Astrocyte (in vitro differentiated cells and primary cell): ENCODE measurements at regions not wholly inside any gene's neighbourhood (a gene's known extent, or its start where the extent isn't known, plus 50 kb on each side); places are given as distances from the start of the nearest gene placed in this dataset.

Source experiments
- EZH2 ChIP-seq: IDR thresholded peaks from 2 replicates; pipeline ENCODE4 v1.6.1; 2012; ENCODE audit warnings: mild to moderate bottlenecking, low read length, inconsistent platforms; ENCODE audit not compliant: insufficient read depth
- TF ChIP-seq, protein P1 (sequence below): IDR thresholded peaks from 2 replicates; pipeline ENCODE4 v1.5.1; 2011; ENCODE audit warnings: low read depth, mild to moderate bottlenecking, inconsistent platforms, low read length, moderate library complexity; ENCODE audit not compliant: insufficient read depth

DNA sequence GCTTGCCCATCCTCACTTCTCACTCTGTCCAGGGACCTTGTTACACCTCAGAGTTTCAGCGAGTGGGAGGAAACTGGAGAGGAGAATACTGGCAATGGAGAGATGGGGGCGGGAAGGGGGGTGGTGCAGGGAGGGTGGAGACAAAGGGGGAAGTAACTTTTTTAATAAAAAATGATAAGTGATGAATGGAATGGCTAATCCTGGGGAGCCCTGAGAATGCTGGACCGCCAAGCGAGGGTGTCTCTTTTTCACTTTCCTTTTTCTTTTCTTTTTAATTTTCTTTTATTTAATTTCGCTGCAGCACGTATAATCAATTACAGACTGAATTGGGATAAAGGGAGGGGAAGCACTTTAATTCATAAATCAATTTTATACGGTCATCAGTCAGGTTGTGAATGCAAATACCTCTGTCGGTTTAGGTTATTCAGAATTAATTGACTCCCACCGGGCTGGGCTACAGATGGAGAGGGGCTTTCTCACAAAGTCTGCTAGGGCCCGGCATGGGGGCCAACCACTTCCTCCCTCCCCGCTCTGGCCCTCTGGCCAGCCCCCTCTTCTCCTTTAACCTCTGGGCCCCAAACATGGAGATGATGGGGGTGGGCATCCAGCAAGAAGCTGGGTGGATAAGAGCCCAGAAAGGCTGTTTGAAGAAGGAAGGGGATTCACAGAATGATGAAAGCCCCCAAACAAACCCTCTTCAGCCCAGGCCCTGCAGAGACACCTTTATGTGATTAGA, 106.8 kb upstream of the BOC start:
- TF ChIP-seq EZH2 = no peak
- TF ChIP-seq, protein P1, sequence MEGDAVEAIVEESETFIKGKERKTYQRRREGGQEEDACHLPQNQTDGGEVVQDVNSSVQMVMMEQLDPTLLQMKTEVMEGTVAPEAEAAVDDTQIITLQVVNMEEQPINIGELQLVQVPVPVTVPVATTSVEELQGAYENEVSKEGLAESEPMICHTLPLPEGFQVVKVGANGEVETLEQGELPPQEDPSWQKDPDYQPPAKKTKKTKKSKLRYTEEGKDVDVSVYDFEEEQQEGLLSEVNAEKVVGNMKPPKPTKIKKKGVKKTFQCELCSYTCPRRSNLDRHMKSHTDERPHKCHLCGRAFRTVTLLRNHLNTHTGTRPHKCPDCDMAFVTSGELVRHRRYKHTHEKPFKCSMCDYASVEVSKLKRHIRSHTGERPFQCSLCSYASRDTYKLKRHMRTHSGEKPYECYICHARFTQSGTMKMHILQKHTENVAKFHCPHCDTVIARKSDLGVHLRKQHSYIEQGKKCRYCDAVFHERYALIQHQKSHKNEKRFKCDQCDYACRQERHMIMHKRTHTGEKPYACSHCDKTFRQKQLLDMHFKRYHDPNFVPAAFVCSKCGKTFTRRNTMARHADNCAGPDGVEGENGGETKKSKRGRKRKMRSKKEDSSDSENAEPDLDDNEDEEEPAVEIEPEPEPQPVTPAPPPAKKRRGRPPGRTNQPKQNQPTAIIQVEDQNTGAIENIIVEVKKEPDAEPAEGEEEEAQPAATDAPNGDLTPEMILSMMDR = no peak
